ENCODE measurements at regions not wholly inside any gene's neighbourhood (a gene's known extent, or its start where the extent isn't known, plus 50 kb on each side); places are given as distances from the start of the nearest gene placed in this dataset.
A peak's percentile ranks its signal among the peaks of the same experiment; 100 is the strongest.

- BruUV-seq (replicated peaks) = no TSS peak
- CTCF ChIA-PET = no interaction called here
- Mint-ChIP-seq H3K4me1 (ENCODE audit: insufficient read depth, unreplicated experiment) (no peaks in the 10 kb centered on the region), H3K27me3 (ENCODE audit: insufficient read depth, unreplicated experiment) (peaks cover 36% of the 10 kb centered on the region), H3K4me3 (ENCODE audit: unreplicated experiment) (no peak overlapping the region), H3K36me3 (ENCODE audit: insufficient read depth, unreplicated experiment) (no peaks in the 10 kb centered on the region), H3K27ac (ENCODE audit: low read depth, unreplicated experiment) (no peak overlapping the region), H3K9me3 (ENCODE audit: unreplicated experiment) (no peaks in the 10 kb centered on the region)
- intact Hi-C loops (cut with micrococcal nuclease) = no loop called here
- POLR2A ChIA-PET = no interaction called here
- no peak for DNase-seq (ENCODE audit: unreplicated experiment)
- TF ChIP-seq, protein P1, sequence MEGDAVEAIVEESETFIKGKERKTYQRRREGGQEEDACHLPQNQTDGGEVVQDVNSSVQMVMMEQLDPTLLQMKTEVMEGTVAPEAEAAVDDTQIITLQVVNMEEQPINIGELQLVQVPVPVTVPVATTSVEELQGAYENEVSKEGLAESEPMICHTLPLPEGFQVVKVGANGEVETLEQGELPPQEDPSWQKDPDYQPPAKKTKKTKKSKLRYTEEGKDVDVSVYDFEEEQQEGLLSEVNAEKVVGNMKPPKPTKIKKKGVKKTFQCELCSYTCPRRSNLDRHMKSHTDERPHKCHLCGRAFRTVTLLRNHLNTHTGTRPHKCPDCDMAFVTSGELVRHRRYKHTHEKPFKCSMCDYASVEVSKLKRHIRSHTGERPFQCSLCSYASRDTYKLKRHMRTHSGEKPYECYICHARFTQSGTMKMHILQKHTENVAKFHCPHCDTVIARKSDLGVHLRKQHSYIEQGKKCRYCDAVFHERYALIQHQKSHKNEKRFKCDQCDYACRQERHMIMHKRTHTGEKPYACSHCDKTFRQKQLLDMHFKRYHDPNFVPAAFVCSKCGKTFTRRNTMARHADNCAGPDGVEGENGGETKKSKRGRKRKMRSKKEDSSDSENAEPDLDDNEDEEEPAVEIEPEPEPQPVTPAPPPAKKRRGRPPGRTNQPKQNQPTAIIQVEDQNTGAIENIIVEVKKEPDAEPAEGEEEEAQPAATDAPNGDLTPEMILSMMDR (IDR thresholded peaks at IDR 0.05; ENCODE audit: unreplicated experiment) = no peak
These were observed 200.2 kb downstream of the TRIM36 start for GRCh38 chr5:114969482-114969881.

DNA sequence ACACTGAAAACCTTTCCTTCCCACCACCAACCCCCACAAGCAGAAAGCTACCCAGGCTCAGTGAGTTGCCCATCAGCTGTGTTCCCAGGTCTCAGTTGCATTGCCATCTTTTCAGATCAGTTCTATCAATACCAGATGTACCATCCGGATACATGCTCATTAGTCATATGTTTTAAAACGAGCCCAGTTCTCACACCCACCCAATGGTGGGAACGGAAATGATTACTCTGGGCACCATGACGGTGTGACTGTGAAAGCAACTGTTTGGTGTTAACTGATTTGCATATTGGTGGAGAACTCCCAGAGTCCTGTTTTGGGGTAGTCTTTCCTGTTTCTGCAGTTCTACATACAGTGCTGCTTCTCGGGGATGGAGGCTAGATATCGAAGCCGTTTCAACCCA, 212.3 kb downstream of the TRIM36 start:
- DNase-seq (ENCODE audit: unreplicated experiment) = no peak
- Mint-ChIP-seq H3K36me3 (ENCODE audit: insufficient read depth, unreplicated experiment) (no peaks in the 10 kb centered on the region), H3K9me3 (ENCODE audit: unreplicated experiment) (peaks cover 8% of the 10 kb centered on the region), H3K27me3 (ENCODE audit: insufficient read depth, unreplicated experiment) (peaks cover 18% of the 10 kb centered on the region), H3K4me1 (ENCODE audit: insufficient read depth, unreplicated experiment) (no peaks in the 10 kb centered on the region), H3K27ac (ENCODE audit: low read depth, unreplicated experiment) (no peak overlapping the region), H3K4me3 (ENCODE audit: unreplicated experiment) (no peak overlapping the region)
- BruUV-seq (replicated peaks) = no TSS peak
- TF ChIP-seq, protein P1 (IDR thresholded peaks at IDR 0.05; ENCODE audit: unreplicated experiment) = no peak
- CTCF ChIA-PET = no interaction called here
- intact Hi-C loops (cut with micrococcal nuclease) = no loop called here
- POLR2A ChIA-PET = no interaction called here

DNA sequence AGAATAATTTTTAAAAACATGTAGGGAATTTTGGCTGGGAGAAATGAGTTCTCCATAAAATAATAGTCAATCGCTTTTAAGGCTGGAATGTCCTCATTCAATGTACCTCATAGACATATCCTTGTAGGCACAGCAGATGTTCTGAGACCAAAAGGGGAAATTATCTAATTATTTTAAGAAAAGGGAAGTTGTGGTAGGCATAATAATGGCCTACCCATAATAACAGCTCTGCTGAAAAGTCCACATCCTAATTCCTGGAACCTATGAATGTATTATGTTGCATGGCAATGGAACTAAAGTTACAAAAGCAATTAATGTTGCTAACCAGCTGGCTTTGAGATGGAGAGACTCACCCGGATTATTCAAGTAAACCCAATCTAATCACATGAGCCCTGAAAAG, 216.1 kb downstream of the TRIM36 start:
- Mint-ChIP-seq H3K9me3 (ENCODE audit: unreplicated experiment) (peaks cover 9% of the 10 kb centered on the region), H3K36me3 (ENCODE audit: insufficient read depth, unreplicated experiment) (no peaks in the 10 kb centered on the region), H3K4me3 (ENCODE audit: unreplicated experiment) (no peak overlapping the region), H3K4me1 (ENCODE audit: insufficient read depth, unreplicated experiment) (no peaks in the 10 kb centered on the region), H3K27ac (ENCODE audit: low read depth, unreplicated experiment) (no peak overlapping the region), H3K27me3 (ENCODE audit: insufficient read depth, unreplicated experiment) (no peaks in the 10 kb centered on the region)
- POLR2A ChIA-PET = no interaction called here
- TF ChIP-seq, protein P1 (IDR thresholded peaks at IDR 0.05; ENCODE audit: unreplicated experiment) = no peak
- no peak for DNase-seq (ENCODE audit: unreplicated experiment)
- BruUV-seq (replicated peaks) = no TSS peak
- CTCF ChIA-PET = no interaction called here
- intact Hi-C loops (cut with micrococcal nuclease) = no loop called here

- Mint-ChIP-seq H3K27me3 (ENCODE audit: insufficient read depth, unreplicated experiment) (no peaks in the 10 kb centered on the region), H3K9me3 (ENCODE audit: unreplicated experiment) (peaks cover 9% of the 10 kb centered on the region), H3K27ac (ENCODE audit: low read depth, unreplicated experiment) (no peak overlapping the region), H3K4me1 (ENCODE audit: insufficient read depth, unreplicated experiment) (no peaks in the 10 kb centered on the region), H3K4me3 (ENCODE audit: unreplicated experiment) (no peak overlapping the region), H3K36me3 (ENCODE audit: insufficient read depth, unreplicated experiment) (no peaks in the 10 kb centered on the region)
- peak; percentile 11 for DNase-seq (ENCODE audit: unreplicated experiment)
- intact Hi-C loops (cut with micrococcal nuclease) = no loop called here
- no TSS peak for BruUV-seq (replicated peaks)
- TF ChIP-seq, protein P1 (IDR thresholded peaks at IDR 0.05; ENCODE audit: unreplicated experiment) = no peak
- ChIA-PET POLR2A (no interaction called here), CTCF (no interaction called here)
These were observed 216.8 kb downstream of the TRIM36 start for GRCh38 chr5:114952876-114953275.

All from MCF 10A (cell line).